AG08395 (cell line): ENCODE measurements at regions not wholly inside any gene's neighbourhood (a gene's known extent, or its start where the extent isn't known, plus 50 kb on each side); places are given as distances from the start of the nearest gene placed in this dataset.

Experiments used
- DNase-seq: peaks from one replicate; pipeline ENCODE4 v3.0.0; 2012; ENCODE audit warnings: mixed read lengths, low spot score

GRCh38 chr7:46360296-46360695, 439.2 kb upstream of the IGFBP3 start:
- no peak for DNase-seq

DNA sequence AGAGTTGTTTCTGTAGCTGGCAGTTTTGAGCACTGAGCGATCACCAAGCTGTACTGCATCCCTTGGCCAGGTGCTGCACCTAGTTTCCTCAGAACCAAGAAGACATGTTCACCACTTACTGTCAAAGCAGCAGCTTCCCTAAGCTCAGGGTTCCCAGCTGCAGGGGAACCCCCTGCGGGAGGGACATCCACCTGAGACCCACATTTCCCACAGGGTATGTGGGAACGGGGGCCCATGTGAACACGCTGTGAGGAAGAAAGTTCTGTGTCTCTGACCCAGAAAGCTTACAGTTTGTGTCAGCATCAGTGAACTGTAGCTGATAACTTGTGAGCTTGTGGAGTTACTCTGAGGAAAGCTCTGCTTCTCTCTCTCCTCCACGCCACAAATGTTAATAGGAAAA, 436.8 kb upstream of the IGFBP3 start:
- DNase-seq, result no peak

DNA sequence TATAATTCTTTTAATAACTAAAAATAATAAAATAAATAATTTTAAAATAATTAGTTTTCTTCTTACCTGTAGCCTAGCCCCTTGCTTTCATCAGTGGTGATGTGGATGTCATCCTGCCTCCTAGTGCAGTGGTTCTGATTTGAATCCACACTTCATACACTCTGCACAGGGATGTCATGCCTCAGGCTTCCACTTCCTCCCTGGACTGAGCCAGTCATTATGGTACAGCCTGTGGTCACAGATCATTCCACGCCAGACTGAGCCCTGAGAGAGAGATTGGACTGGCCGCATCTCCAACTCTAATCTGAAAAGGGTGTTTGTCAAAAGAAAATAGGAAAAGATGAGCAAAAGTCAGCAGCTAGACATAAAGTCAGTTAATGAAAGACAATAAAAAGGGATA, 436.2 kb upstream of the IGFBP3 start:
- no peak for DNase-seq

DNA sequence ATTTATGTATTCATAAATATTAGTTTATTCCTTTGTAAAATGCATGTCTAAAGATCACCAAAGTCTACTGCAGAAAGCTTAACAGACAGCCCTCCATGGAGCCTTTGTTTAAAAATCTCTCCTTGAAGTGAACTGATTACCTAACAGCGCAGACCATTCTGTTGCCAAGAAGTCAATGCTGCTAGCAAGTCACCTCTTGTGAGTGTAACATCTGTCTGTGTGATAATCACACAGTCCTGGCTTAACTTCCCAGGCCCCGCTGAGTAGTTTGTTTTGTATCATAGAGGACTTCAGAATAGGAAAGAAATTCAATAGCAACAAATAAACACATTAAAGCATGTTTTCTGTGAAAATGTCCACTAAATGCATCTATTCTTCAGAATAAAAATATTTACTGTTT, 435.3 kb upstream of the IGFBP3 start:
- DNase-seq, result no peak

GRCh38 chr7:46355331-46355730, 434.3 kb upstream of the IGFBP3 start:
- DNase-seq, result no peak

DNA sequence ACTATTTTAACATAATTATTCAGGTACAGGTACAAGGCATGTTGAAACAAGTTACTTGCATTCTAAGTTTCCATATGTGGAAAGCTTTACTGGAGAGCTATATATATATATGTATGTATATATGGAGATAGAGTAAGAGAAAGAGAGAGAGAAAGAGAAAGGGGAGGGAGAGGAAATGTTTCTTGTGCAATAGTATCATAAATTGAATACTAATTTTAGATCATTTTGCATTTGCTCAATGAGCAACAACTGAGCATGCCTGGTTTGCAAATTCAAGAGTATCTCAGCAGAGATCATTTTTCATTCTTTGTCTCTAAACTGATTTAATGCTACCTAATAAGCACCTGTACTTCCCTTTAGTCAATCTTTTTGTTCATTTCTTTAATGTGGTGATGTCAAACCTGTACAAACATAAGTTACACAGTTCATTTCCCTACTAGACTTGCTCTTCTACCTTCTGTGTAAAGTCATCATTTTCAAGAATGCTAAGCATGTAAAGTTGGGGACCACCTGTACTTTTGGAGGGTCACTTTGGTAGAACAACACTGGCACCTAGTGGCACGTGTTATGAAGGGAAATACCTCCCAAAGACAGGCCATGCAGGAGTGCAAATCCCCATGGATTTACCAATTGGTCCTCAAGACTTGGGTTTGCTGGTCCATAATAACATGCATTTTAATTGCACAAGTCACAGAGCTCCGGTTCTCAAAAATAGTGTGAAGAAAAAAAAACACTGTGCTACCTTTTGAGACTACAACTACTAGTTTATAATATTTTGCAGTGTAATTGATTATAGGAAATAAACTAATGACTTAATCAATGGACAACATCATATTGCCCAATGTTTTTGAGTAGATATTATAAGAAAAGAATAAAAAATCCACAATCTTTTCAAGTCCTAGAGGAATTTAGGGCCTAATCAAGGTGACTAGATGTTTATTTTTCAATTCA, 431.2 kb upstream of the IGFBP3 start:
- peak; percentile 76 for DNase-seq

DNA sequence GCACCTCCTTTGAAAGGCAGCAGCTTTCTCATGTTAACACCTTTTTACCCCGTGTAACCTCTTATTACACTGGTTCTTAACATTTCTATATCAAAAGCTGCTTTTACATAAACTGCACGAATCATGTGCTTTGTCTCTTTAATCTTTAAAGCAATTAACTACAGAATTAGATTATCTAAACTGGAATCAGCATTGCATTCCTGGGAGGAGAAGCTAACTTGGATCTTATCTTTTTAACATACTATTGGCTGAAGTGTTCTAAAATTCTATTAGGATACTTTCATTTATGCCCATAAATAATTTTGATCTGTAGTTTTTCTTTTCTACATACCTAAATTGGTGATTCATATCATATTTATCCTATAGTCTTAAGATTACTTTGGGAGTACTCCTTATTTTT, 428.4 kb upstream of the IGFBP3 start:
- DNase-seq, result no peak

DNA sequence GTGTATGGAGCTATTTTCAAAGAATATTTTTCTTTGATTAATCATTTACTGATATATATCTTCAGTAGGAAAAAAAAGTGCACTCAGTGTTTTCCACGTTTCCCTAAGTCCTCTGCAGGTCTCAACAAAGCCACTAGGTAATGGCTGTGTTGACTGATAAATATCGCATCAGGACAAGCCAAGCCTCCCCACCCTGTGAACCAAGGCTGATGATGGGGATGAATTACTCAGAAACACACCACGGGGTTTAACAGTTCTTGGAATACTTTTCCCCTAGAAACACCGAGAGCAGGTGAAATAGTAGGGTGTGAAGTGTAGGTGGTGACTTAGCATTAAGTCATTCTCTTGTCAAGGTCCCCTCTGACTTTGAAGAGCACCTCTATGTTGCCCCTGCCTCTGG, 423.5 kb upstream of the IGFBP3 start:
- no peak for DNase-seq

DNA sequence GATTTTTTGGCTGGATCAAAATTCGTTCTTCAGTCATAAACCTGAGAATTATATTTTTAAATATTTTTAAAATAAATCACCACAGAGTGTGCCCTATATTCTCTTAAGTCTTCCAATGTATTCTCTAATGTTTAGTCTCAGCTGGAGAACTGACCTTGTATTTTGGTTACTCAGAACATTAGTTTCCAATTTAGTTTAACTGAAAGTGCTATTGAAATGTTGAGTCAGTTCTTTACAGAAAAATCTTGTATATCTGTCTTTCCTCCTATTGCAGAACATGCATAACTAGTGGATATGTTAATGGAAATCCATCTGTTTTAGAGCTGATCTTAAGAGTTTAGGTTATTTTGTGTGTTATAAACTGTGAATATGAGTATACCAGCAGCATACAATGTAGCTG, 422.7 kb upstream of the IGFBP3 start:
- no peak for DNase-seq

- no peak for DNase-seq
Measured at GRCh38 chr7:46322937-46323336, 401.9 kb upstream of the IGFBP3 start.

DNA sequence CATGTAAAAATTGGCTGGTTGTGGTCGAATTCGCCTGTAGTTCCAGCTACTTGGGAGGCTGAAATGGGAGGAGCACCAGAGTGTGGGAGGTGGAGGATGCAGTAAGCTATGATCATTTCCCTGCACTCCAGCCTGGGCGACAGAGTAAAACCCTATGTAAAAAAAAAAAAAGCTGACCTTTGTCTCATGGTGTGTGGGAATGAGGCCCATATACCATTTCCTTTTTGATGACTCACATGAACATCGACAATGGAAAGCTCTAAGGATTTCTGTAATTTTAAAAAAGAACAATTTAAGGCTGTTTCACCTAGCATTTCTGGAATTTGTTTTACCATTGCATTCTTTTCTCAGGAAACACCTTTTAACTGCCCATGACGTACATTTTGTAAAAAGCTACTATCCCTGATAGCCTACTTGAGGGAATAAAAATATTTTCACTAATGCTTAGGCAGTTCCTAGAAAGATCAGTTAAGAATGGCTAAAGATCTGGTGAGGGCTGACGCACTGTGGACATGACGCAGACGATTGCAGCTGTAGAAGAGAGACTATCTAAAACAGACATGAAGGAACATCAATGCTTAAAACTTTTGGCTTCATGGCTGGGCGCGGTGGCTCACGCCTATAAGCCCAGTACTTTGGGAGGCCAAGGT, 400.6 kb upstream of the IGFBP3 start:
- no peak for DNase-seq

DNA sequence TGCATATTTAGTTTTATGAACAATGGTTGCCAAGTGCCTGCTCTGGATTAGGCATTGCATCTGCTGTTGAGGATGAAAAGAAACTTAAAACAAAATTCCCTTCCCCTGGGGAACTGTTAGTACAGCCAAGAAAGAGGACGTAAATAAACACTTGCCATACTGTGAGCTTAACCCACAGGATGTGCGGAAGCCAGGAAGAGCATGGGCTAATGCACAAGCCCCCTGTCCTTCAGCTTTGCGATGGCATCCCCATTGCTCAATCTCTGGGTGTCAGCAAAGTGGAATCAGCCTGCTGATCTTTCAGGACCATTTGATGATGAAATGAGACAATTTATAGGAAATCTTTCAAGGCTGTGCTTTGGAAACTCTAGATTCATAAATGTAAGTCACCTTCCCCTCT, 399.9 kb upstream of the IGFBP3 start:
- DNase-seq, result no peak

DNA sequence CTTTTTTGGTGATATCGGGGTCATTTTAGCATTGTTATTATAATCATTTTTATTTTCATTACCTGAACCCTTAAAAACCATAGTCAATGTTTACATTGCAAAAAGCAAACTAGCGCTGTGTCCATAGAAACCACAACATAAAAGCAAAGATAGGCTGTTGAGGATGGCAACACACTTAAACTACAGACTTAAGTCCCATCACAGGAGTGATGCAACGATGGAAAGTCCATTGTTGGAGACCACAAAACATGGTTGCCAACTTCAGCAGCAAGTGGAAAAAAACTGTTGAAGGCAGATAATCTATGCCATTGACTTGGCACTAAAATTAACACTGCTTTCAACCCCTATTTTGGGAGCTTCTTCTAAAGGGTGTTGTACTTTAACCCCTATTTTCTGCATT, 398.8 kb upstream of the IGFBP3 start:
- DNase-seq, result no peak

DNA sequence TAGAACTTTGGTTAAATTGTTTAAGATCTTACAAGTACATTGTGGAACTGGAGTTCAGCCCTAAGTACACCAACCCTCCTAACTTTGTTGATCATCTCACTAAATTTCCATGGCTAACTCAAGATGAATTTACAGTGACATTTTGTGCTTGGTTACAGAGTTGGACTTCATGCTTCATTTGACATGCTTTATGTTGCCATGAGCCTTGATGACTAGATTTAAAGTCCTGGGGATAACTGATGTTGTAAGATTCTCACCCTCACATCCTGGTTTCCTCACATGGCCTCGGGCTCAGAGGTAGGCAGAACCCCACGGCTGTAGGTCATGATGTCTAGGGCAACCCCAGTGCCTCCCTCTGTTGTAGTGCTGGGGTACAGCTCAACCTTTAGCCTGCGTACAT, 397.2 kb upstream of the IGFBP3 start:
- no peak for DNase-seq

DNA sequence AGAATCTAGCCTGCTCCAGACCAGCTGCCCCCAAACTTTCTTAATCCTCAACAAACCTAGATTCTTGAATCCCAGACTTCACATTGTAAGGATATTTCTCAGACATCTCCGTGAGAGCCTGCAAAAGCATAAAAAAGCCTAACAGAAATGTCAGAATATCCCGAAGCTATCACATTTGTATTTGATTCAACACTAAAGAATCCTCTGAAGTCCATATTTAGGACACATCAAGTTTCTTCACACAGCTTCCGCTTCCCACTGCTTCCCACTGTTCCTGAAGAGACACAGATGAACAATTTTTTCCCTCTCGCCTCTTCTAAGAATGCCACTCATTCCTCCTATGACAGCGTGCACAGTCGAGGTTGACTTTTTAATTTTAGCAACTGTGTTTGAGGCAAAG, 396.2 kb upstream of the IGFBP3 start:
- peak; percentile 68 for DNase-seq

- DNase-seq, result peak; percentile 77
Measured at GRCh38 chr7:46315891-46316290, 394.8 kb upstream of the IGFBP3 start.

- peak; percentile 54 for DNase-seq
Measured at GRCh38 chr7:46301677-46302076, 380.6 kb upstream of the IGFBP3 start.

GRCh38 chr7:46297515-46297914, 376.4 kb upstream of the IGFBP3 start:
- DNase-seq, result no peak

- DNase-seq, result no peak
Measured at GRCh38 chr7:46296526-46296925, 375.5 kb upstream of the IGFBP3 start.

DNA sequence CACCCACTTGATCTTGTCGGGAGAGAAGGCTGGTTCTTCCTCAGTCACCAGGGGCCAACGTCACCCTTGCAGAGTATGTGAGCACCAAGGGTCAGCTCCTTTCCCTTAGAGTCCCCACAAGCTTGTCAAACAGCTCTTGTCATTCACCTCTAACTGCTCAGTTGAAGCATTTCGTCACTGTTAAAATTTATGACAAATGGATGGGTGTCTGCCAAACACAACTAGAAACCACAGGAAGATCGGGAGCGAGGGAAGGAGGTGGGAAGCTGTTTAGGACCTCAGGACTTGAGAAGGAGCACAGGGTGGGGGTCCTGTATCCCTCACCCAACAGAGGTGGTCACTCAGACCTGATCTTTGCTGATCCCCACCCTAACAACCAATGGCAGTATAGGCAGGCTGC, 373.3 kb upstream of the IGFBP3 start:
- no peak for DNase-seq

GRCh38 chr7:46292741-46293140, 371.7 kb upstream of the IGFBP3 start:
- DNase-seq, result no peak

DNA sequence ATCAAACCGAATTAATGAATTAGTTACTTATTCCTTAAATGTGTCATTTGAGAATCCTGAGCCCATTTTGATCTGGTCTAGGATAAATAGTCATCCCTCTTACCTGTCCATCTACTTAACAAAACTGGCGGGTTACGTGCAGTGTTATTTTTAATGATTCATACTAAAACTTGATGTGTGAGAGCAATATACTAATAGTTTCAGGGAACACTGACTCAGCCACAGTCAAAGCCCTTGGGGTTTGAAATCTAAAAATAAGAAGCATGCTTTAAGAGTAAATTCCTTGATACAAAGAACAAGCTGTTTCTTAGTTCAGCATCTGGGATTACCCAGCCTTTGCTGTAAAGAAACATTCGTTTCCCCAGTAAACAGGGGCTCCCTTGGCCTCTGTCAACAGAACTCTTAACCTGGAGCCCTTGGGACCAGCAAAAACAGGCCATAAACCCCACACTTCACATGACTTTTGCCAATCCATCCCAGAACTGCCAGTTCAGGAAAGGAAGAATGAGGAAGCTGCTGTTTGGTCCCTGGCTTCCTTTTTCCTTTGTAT, 370.6 kb upstream of the IGFBP3 start:
- peak; percentile 61 for DNase-seq

- peak; percentile 55 for DNase-seq
Measured at GRCh38 chr7:46291050-46291438, 370.0 kb upstream of the IGFBP3 start.
